ENCODE measurements at regions not wholly inside any gene's neighbourhood (a gene's known extent, or its start where the extent isn't known, plus 50 kb on each side); places are given as distances from the start of the nearest gene placed in this dataset.

DNA sequence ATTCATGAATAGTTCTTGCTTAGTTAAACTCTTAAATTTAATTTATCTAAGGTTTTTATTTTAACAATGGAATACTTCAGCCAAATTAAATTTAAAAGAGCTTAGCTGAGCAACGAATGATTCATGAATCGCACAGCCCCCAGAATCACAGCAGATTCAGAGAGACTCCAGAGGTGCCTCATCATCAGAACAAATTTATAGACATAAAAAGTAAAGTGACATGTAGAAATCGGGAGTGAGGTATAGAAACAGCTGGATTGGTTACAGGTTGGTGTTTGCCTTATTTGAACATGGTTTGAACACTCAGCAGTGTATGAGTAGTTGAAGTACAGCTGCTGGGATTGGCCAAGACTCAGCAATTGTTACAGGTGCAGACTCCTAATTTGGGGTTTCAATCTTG lies 132.7 kb upstream of the MAP3K4 start:
- no peak for TF ChIP-seq YY1 (IDR thresholded peaks at IDR 0.05; ENCODE audit: insufficient read depth, insufficient read length)
- no peak for TF ChIP-seq SUZ12 (IDR thresholded peaks at IDR 0.05; ENCODE audit: extremely low read depth, insufficient read depth, insufficient read length)
